SHP77 treated with DMSO at 0.1 percent for 48 hours (cell line): ENCODE measurements at regions not wholly inside any gene's neighbourhood (a gene's known extent, or its start where the extent isn't known, plus 50 kb on each side); places are given as distances from the start of the nearest gene placed in this dataset.

Experiments
- DNase-seq: peaks from one replicate; lab custom pipeline; 2025; lab: John Stamatoyannopoulos, UW

DNA sequence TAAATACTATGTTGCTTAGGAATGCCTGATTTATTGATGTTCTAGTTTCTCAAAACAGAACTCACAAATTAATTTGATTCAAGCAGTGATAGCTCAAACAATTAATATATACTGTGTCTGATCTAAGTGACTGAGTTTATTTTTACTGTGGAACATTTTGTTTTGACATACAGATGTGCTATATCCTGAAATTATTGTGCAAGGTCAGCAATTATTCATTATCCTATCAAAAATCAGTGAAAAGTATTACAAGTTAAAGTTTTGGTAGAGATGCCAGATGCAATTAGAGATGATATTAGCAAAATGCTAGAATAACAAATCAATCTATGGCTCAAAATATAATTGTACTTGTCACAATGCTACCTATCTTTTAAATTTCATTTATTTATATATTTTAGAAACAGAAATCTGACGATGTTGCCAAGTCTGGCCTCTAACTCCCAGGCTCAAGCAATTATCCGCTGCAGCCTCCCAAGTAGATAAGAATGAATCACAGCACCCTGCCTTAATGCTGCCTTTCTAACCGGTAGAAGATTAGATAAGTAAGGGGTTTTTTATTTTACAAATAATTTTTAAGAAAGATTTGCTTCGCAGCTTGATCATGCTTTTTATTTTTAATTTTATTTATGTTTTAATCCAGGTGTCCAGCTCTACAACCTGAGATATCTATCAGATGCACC lies 825.5 kb upstream of the NDST4 start:
- DNase-seq = no peak

DNA sequence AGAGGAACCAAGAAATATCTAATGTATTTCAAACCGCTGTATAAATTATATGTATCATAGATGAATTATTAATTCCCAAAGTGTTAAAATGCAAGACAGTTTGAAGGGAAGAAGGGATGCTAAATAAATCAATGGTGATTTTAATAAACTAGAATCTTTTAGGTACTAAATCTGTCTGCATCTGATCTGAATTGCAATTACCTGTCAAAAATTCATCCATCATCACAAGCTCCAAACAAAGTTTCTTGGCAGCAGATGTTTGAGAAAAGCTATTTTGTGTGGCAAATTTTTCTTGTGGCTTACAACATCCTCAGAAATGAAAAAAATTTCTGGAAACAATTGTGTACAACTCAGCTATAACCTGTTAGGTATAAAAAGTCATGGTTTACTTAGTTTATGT lies 816.0 kb upstream of the NDST4 start:
- DNase-seq = no peak

DNA sequence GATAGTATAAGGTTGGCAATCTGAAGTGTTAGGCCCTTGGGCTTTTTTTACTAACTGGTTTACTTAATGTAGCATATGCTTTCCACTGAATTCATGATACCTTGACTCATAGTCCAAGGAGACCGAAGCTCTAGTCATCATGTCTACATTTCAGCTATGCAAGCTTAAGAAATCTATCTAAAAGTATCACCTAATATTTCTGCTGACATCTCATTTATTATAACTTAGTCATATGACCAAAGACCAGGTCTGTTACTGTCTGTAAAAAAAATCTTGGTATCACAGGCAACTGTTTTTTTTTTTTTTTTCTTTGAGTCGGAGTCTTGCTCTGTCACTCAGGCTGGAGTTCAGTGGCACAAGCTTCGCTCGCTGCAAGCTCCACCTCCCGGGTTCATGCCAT lies 814.0 kb upstream of the NDST4 start:
- DNase-seq = no peak

DNA sequence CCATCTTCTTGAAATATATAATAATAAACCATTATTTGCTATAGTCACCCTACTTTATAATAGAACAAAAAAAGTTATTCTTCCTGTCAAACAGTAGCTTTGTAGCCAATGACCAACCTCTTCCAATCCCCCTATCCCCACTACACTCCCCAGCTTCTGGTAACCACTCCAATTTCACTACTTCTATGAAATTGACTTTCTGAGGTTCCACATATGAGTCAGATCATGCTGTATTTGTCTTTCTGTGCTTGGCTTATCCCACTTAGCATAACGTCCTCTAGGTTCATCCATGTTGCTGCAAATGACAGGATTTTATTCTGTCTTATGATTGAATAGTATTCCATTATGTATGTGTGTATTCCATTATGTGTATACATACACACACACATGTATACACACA lies 809.7 kb upstream of the NDST4 start:
- DNase-seq = no peak

DNA sequence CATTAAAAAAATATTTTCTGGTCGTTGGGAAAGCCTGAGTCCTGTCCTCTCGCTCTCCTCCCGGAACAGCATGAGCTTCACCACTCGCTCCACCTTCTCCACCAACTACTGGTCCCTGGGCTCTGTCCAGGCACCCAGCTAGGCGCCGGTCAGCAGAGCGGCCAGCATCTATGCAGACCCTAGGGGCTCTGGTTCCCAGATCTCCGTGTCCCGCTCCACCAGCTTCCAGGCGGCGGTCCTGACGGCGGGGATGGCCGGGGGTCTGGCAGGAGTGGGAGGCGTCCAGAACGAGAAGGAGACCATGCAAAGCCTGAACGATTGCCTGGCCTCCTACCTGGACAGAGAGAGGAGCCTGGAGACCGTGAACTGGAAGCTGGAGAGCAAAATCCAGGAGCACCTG lies 807.2 kb upstream of the NDST4 start:
- no peak for DNase-seq

DNA sequence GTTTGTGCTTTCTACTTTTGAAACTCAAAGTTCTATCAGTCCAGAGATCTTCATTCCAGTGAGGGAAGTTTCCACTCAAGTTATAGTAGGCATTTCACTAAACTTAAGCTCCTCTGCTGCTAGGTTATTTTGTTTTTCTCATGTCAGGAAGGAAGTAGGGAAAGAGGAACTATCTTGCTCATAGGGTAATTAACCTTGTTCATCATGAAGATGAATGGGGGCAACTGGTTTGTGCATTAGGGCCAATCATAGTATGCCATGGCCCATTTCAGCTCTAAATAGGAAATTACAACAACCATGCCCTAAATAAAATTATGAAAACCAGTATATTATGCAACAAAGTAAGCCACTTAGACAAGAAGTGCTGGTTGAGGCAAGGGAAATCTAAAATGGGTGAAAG lies 804.7 kb upstream of the NDST4 start:
- DNase-seq = no peak

DNA sequence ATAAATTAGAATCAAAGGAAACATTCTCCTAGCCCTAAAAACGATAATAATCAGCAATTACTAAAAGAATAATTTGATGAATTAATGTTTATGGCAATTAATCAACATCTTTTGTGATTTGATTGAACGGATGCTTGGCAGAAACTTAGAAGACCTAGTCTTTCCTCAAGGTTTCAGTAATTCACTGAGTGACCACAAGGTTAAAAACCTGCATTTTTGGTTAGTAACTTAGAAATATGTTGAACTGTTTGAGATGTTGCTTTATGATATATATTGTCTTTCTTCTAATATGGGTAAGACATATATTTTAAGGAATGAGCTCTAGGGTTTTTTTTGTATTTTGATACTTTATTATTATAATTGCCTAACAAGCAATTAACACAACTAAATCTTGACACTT lies 793.0 kb upstream of the NDST4 start:
- no peak for DNase-seq

DNA sequence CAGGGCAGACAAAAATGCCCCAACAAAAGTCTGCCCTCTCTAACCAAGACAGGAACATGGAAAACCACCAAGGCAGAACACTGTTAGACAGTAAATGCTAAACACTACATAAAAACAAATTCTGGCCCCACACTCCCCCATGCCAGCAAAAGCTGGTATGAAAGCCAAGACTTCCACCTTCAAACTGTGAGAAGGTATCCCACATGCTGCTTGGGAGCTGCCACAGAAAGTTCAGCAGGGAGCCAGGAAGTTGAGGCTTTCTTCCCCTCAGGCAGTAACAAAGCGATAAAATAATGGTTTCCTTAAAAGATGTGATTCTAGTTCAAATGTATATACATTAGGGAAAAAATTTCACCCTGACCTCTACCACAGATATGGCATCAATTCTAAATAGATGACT lies 770.4 kb upstream of the NDST4 start:
- no peak for DNase-seq

DNA sequence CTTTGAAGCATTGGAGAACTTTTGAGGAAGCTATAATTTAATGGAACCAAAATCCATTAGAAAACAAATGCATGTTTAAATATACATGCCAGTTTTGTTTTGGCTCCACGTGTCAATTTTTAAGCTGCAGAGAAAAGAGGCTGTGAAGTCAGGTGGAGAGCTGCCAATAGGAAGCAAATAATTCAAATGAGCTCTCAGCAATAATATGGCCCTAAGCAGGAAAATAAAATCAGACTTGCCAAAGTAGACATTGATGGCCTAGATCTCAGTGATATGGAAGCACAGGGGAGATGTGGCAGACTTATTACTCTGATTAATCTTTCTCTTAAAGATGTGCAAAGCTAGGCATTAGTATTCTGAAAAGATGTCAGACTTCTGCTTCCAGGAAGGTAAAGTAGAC lies 769.8 kb upstream of the NDST4 start:
- DNase-seq = no peak

DNA sequence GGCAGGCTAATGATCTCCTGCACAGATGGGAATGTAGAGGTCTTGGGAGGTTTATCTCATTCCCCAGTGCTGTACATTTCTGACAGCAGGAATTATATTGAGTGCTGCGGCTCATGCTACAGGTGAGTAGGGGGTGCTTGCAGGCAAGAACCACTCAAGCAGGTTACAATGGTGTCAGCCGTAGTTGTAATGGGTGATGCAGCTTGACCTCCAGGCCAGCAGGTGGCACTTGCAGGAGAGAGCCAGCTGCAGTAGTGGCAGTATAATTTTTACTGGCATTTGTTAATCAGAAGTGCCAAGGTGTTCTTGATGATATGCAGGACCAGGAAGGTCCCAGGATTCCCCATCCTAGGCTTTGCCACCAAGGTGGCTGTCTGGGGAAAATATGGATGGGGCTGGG lies 759.6 kb upstream of the NDST4 start:
- no peak for DNase-seq

DNA sequence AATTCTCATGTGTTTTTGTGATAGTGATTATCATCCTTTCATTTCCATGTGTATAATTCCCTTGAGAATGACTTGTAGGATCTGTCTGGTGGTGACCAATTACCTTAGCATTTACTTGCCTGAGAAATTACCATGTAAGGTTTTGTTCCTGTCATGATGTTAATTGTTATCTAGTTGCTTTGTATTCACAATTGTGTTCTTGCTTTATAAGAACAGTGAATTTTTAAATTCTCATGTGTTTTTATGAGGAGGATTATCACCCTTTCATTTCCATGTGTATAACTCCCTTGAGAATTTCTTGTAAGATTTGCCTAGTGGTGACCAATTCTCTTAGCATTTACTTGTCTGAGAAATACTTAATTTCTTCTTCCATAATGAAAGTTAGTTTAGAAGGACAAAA lies 758.2 kb upstream of the NDST4 start:
- DNase-seq = no peak

DNA sequence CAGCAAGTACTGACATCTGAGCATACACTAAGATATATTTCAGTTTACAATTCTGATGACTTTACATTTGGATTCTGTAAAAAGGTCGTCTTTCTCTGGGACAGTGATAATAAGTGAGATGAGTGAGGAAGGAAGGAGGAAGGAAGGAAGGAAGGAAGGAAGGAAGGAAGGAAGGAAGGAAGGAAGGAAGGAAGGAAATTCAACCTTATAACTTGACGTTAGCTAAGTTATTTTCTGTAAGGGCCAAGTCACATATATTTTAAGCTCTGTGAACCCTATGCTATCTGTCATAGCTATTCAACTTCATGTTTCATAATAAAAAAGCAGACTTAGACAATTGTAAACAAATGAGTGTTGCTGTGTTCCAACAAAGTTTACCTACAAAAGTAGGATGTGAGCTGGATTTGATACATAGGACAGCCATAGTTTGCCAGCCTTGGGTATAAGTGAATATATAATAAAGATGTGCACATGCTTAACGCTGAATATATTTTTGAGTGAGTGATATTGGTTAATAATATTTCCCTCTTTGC lies 753.0 kb upstream of the NDST4 start:
- no peak for DNase-seq

DNA sequence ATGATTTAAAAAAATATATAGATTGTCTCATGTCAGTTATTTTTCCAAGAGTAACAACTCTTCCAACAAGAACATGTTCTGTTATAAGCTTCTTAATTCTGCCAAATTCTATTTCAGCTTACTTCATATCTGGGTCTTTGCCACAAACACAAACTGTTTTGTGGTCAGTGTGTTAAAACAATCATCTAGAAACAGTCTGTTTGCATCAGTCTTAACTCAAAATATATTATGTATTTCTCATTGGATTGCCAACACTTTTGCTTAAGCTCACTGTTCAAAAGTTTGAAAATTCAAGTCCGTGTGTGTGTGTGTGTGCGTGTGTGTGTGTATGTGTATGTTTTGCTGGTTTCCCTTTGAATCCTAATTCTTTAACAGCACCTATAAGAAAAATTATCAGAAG lies 752.3 kb upstream of the NDST4 start:
- no peak for DNase-seq

DNA sequence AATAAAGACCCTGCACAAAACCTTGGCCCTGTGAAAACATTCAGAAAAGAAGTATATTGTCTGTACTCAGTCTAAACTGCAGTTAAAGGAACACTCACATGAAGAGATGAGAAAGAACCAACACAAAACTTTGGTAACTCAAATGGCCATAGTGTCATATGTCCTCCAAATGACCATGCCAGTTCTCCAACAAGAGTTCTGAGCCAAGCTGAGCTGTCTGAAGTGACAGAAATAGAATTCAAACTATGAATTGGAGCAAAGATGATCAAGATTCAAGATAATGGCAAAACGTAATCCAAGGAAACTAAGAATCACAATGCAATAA lies 739.3 kb upstream of the NDST4 start:
- no peak for DNase-seq

DNA sequence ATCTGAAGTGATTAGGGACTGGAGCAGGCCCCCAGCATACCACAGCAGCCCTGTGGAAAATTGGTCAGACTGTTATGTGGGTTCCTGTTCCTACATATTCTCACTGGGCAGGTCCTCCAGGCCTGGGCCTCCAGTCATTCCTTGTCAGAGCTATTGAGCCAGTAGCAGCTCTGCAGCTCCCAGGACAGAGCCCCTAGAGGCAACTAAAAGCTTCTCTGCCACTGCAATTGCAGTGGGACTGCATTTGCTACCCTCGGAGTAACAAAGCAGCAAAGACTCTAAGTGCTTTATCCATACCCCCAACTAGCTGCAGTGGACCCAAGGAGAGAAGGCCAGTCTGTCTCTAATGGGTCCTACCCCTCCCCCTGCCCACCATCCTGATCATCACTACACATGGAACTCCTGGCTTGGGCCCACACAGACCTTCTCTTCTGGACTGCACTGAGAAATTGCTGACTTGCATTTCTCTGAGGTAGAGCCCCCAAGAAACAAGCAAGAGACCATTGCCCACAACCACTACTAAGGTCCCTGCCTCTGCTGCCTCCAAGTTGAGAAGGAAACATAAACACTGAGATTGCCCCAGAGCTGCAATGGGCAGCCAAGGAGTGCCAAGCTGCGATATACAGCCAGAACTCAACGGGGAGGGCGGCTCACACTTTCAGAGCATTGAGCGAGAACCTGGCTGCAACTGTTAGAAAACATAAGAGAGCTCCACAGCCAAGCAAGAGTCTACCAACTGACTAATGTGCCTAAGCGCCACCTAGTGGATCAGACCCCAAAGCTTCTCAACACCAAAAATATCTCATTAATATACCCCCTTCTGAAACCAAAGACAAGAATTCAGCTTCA lies 738.7 kb upstream of the NDST4 start:
- peak; percentile 15 for DNase-seq

DNA sequence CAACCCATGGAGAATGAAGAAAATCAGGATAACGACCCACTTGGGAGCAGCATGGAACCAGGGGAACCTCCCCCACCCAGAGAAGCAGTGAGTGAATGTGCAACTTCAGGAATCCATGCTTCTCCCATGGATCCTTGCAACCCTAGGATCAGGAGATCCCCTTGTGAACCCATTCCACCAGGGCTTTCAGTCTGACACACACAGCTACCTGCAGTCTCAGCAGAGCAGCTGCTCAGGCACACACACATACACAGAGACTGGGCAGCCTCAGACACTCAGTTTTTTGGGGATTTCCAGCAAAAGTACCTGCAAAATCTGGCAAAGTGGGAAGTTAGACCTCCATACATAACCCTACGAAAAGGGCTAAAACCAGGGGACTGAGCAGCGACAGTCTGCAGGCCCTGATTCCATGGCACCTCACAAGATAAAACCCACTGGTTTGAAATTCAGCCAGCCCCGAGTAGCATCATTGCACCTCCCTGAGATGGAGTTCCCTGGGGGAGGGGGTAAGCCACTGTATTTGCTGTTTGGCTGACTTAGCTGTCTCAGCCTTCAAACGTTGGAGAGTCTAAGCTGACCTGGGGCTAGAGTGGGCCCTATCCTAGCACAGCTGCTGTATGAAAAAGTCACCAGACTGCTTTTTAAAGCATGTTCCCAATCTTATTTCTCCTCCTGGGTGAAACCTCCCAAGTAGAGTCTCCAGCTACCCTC lies 737.5 kb upstream of the NDST4 start:
- no peak for DNase-seq

DNA sequence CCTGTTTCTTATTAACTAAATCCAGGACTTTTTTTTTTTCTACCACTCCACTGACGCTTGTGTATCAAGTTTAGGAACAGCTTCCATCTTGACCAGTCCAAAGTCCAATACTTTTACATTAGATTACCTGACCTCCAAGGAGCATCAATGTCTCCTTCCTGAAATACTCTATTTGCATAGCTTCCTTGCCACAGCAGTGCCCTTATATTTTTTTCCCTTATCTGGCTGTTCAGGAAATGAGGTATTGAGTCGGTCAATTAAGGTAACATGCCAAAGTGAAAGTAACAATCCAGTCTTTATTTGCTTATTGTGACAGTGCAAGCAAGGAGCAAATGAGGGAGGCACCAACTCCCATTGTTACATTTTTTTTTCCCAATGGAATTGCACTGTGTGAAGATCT lies 730.8 kb upstream of the NDST4 start:
- DNase-seq = no peak

DNA sequence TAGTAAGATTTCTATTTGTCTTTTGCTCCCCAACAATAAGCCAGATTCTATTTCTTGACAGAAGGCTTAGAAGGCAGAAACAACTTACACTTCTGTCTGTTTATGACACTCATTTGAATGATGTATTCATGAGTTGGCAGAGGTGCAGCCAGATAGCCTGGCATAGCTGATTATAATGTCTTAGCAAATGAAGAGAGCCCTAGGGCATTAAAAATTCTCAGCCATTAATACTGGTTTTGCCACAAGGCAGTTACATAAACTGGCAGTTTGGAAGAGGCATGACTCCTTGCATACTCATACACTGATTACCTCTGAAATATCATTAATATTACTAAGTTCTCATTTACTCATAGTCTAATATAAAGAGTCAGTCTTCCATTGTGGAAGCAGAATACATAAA lies 728.5 kb upstream of the NDST4 start:
- DNase-seq = no peak

DNA sequence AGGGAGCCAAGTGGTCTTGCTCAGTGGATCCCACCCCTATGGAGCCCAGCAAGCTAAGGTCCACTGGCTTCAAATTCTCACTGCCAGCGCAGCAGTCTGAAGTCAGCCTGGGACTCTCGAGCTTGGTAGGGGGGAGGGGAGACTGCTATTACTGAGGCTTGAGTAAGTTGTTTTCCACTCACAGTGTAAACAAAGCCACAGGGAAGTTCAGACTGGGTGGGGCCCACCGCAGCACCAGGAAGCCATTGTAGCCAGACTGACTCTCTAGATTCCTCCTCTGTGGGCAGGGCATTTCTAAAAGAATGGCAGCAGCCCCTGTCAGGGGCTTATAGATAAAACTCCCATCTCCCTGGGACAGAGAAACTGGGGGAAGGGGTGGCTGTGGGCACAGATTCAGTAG lies 721.0 kb upstream of the NDST4 start:
- DNase-seq = no peak

DNA sequence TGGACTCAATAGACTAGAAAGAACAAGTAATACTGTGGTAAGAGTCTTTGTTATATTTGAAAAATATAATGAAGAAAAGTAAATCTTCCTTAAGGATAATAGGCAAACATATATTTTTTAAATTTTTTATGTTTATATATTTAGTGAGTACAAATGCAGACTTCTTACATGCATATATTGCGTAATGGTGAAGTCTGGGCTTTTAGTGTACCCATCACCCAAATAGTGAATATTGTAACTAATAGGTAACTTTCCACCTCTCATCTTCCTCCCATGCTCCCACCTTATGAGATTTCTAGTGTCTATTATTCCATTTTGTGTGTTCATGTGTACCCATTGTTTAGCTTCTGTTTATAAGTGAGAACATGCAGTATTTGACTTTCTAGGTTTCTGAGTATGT lies 711.2 kb upstream of the NDST4 start:
- DNase-seq = no peak

DNA sequence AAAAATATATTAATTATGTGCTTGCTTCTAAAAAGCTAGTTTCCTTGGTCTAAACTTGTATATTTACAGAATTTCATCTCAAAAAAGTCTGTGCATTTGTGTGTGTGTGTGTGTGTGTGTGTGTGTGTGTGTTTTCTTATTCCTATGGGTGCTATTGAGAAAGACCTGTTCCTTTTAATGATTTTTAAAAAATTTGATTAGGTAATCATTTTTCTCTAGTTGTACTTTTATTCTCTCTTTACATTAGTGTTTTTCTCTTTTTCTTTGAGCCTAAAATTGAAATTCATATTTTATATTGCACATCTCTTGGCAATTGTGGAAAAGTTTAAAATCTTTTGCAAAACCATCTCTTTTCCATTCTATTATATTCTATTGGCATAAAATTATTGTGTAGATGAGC lies 690.4 kb upstream of the NDST4 start:
- no peak for DNase-seq

DNA sequence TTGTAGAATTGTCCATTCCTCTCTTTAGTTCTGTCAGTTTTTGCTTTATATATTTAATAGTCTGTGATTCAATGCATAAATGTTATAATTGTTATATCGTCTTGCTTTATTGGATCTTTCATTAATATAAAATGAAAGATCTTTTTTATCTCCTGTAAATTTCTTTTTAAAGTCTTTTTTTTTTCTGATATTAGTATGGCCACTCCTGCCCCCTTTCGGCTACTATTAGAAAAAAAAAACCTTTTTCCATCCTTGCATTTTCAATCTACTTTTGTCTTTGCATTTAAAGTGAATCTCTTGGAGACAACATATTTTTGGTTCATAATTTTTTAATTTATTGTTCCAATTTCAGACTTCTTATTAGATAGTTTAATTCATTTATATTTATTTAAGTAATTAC lies 677.4 kb upstream of the NDST4 start:
- DNase-seq = no peak

DNA sequence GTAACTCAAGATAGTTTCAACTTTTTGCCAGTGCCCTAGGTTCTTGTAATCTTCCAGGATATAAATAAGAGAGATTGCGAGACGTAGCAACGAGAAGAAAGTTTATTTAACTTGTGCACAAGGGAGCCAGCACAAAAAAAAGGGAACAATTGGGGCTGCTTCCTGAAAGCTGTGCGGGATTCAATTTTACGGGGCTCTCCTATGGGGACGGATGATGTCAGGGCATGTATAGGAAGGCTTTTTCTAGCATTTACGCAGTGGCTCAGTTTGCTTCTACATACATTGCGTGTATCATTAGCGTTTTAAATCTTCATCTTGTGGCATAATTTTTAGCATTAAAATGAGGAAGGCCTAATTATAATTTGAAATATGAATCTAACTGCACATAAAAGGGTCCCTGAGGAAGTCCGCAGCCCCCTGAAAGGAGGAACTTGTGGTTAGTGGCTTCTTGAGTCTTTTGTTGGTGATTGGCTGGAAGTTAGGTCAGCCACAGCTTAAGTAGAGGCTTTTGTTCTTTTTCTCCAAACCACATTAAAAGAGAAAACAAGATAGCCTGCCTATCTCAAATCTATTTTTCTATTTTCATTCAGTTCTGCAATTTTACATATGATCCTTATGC lies 668.2 kb upstream of the NDST4 start:
- DNase-seq = no peak
